ENCODE measurements at regions not wholly inside any gene's neighbourhood (a gene's known extent, or its start where the extent isn't known, plus 50 kb on each side); places are given as distances from the start of the nearest gene placed in this dataset.
A peak's percentile ranks its signal among the peaks of the same experiment; 100 is the strongest.

DNA sequence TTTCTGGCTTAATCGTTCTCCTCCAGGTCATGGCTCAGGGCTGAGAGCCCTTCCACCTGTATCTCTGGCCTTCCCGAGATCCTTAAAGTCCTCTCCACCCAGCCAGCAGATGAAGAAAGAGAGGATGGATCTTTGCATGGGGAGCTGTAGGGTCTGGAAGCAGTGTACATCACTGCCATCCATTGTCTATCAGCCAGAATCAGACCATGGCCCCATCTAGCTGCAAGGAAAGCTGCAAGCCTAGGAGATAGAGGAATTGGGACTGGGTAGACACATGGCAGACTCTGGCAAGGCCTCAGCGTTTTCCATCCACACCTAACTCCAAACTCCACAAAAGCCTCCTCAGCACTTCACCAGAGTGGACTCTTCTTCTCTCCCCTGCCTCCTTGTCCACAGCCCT is 113.8 kb upstream of the MAFB start:
- H3K18ac ChIP-seq (ENCODE audit: extremely low read depth, low read length): no peak overlapping the region
- 90% methylated on average over 3 of the region's 3 CpGs; no CpG with 5 or more reads in 1 of the 2 experiments for whole genome bisulfite sequencing, 2 experiments (ENCODE audit: extremely low coverage in 1 of 2, insufficient coverage in 1 of 2, insufficient read length in 1 of 2, insufficient replicate concordance in 2 of 2, low coverage in 1 of 2, low lambda C conversion rate in 2 of 2, missing lambda C conversion rate in 1 of 2)

More for the DNA sequence above, 113.8 kb upstream of the MAFB start:
- Histone ChIP-seq H2BK15ac (ENCODE audit: low read length) (no peak overlapping the region), H3K9ac (replicated peaks in 1 of 4; ENCODE audit: extremely low read depth in 1 of 4, low read depth in 3 of 4, low read length in 3 of 4) (no peak overlapping the region), H3K79me1 (ENCODE audit: low read depth, low read length) (no peaks in the 10 kb centered on the region), H3K23me2 (ENCODE audit: low read depth, low read length) (no peaks in the 10 kb centered on the region), H3K36me3 (ENCODE audit: control insufficient read depth in 2 of 4, insufficient read depth in 4 of 4, low read length in 3 of 4) (no peaks in the 10 kb centered on the region), H3K4me1 (replicated peaks in 1 of 4; ENCODE audit: control insufficient read depth in 3 of 4, insufficient read depth in 4 of 4, low read length in 3 of 4) (no peaks in the 10 kb centered on the region), H2BK5ac (ENCODE audit: low read depth, low read length) (no peak overlapping the region), H2BK20ac (ENCODE audit: low read length) (no peak overlapping the region), H2AFZ (ENCODE audit: low read length) (no peak overlapping the region), H3K14ac (ENCODE audit: insufficient read length) (no peak overlapping the region), H3K27ac (ENCODE audit: low read depth, low read length) (no peak overlapping the region), H3K9me3 (ENCODE audit: insufficient read depth in 2 of 2, low read depth in 1 of 2, low read length in 1 of 2) (no peaks in the 10 kb centered on the region), H2BK120ac (replicated peaks; ENCODE audit: low read depth, low read length) (no peak overlapping the region), H2BK12ac (ENCODE audit: low read depth, low read length) (no peak overlapping the region), H3K4ac (replicated peaks; ENCODE audit: insufficient read length, low read depth, low read length) (no peak overlapping the region), H3K4me3 (ENCODE audit: extremely low read depth in 1 of 4, insufficient read depth in 2 of 4, low read depth in 3 of 4, low read length in 4 of 4) (no peak overlapping the region), H2AK5ac (ENCODE audit: low read depth, low read length) (no peak overlapping the region), H3K56ac (replicated peaks; ENCODE audit: insufficient read length, low read depth, low read length) (no peak overlapping the region), H3K27me3 (replicated peaks in 1 of 4; ENCODE audit: control insufficient read depth in 3 of 4, extremely low read depth in 1 of 4, insufficient read depth in 3 of 4, low read length in 3 of 4) (no peaks in the 10 kb centered on the region; a peak in 1 of 7 replicates), H4K91ac (replicated peaks; ENCODE audit: insufficient read length, low read length) (no peak overlapping the region), H4K5ac (ENCODE audit: insufficient read length, low read depth, low read length) (no peak overlapping the region), H3K23ac (ENCODE audit: insufficient read length) (no peak overlapping the region), H3K4me2 (ENCODE audit: insufficient read depth in 1 of 2, low read depth in 2 of 2, low read length in 2 of 2) (no peak overlapping the region), H3K79me2 (ENCODE audit: control insufficient read depth in 1 of 2, insufficient read depth in 2 of 2, low read length in 2 of 2) (no peaks in the 10 kb centered on the region), H4K20me1 (replicated peaks in 1 of 2; ENCODE audit: control insufficient read depth in 1 of 2, insufficient read depth in 2 of 2, low read length in 2 of 2) (no peaks in the 10 kb centered on the region), H4K8ac (ENCODE audit: extremely low read depth, insufficient read depth, low read length) (no peak overlapping the region)
- POLR2A ChIA-PET (ENCODE audit: partially characterized antibody): no interaction called here
- no peak for TF ChIP-seq GTF2F1 (IDR thresholded peaks at IDR 0.05; ENCODE audit: borderline replicate concordance, low read depth, low read length)
- TF ChIP-seq, protein P1, sequence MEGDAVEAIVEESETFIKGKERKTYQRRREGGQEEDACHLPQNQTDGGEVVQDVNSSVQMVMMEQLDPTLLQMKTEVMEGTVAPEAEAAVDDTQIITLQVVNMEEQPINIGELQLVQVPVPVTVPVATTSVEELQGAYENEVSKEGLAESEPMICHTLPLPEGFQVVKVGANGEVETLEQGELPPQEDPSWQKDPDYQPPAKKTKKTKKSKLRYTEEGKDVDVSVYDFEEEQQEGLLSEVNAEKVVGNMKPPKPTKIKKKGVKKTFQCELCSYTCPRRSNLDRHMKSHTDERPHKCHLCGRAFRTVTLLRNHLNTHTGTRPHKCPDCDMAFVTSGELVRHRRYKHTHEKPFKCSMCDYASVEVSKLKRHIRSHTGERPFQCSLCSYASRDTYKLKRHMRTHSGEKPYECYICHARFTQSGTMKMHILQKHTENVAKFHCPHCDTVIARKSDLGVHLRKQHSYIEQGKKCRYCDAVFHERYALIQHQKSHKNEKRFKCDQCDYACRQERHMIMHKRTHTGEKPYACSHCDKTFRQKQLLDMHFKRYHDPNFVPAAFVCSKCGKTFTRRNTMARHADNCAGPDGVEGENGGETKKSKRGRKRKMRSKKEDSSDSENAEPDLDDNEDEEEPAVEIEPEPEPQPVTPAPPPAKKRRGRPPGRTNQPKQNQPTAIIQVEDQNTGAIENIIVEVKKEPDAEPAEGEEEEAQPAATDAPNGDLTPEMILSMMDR (IDR thresholded peaks at IDR 0.05; ENCODE audit: control extremely low read depth in 1 of 3, insufficient read depth in 1 of 3, low read depth in 1 of 3, low read length in 3 of 3): no peak
- CTCF ChIA-PET (ENCODE audit: partially characterized antibody): interaction anchor here (1.0 to 2.2 kb wide), 3 partner anchors 10 to 255 kb away, joined by 3 to 7 read pairs (median 5); no protein-coding TSS in a partner anchor
- FAIRE-seq (no peak), DNase-seq (ENCODE audit: low read depth in 1 of 2, low spot score in 2 of 2) (peak in 1 of 2 experiments; percentile 4)
